GM18909 (cell line): ENCODE measurements at regions not wholly inside any gene's neighbourhood (a gene's known extent, or its start where the extent isn't known, plus 50 kb on each side); places are given as distances from the start of the nearest gene placed in this dataset.

Experiments used
- ATAC-seq: cut with Tn5 transposase; IDR thresholded peaks from one replicate; pipeline ENCODE4 v1.9.1; 2021; ENCODE audit warnings: mild to moderate bottlenecking; ENCODE audit not compliant: unreplicated experiment, poor library complexity

DNA sequence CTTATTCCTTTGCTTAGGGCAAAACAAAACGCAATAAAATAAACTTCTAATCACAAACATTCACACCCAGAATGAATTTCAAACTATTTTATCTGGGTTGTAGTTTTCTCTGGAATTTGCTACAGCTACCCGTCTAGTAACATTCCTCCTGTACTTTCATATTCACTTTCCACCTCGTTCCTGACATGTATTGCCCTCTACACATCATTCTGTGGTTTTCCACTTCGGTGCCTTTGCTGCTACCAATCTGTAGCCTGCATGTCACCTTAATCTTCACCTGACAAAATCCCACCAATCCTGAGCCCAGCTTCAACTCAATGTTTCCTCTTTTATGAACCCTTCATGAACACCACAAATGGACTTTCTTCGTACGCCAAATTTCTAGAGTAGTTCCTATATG lies 694.1 kb upstream of the C9orf72 start:
- ATAC-seq = no peak

DNA sequence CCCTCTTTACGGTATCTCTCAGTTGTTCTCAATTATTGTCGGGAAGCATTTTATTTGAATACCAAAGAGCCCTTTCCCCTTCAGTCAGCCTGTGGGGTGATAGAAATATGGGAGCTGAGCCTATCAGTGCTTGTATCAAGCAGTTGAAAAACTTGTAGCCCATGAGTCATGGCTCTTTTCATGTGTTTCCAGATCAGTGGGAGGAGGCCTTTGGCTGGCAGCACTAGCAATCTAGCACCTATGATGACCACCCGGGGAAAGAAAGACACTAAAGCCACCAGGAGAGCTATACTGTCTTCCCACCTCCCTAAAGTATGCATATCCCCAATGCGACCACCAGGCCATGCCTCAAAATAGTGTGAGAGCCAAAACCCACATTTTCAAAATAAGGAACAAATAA lies 696.9 kb upstream of the C9orf72 start:
- ATAC-seq = no peak

DNA sequence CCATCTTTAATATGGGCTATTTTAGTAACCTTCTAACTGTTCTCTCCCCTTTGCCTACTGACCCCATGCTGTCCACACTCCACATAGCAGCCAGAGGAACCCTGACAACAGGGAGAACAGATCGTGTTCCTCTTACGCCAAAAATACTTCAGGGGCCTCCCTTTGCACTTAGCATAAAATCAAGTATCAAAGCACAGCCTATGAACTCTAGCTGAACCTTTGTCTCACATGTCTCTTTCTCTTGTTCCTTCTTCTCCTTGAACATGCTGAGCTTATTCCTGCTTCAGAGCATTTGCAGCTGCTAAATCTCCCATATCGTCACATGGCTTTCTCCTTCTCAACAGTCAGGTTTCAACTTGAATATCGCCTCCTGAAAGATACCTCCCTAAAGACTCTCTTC lies 698.8 kb upstream of the C9orf72 start:
- no peak for ATAC-seq

GRCh38 chr9:28287455-28287854 lies 714.2 kb upstream of the C9orf72 start:
- no peak for ATAC-seq

DNA sequence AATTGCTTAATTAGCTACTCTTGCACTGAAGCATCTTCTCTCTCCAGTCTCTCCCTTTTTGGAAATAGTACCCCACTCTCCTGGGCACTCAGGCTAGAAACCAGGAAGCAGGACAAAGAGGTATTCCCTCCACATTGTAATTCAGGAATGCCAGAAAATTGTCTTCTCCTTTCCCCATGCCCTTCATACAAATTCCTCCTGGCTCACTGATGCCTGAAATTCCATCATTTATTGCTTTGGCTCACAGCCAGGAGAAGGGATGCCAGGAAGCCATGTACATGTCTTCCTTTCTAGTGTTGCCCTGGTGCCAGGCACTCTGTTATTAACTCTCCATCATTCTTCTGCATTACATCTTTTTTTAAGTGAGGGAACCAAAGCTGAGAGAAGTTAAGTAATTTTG lies 716.5 kb upstream of the C9orf72 start:
- no peak for ATAC-seq

- ATAC-seq = no peak
Observed at GRCh38 chr9:28293369-28294090, 720.2 kb upstream of the C9orf72 start.

DNA sequence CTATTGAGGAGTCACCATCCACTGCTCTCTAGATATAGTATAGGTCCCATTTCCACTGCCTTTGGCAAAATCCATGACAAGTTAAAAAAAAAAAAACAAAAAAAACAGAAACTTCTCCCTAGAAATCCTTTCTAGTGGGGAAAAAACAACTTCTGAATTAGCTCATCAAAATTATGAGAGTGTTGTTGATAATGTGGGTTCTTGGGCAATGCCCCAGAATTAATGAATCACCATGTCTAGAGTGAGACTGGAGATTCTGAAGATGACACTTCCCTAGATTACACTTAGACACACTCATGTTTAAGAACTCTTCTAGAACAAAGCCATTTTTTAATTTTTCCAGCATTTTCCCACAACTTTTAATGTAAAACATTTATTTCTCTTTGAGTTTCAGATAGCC lies 728.0 kb upstream of the C9orf72 start:
- no peak for ATAC-seq

DNA sequence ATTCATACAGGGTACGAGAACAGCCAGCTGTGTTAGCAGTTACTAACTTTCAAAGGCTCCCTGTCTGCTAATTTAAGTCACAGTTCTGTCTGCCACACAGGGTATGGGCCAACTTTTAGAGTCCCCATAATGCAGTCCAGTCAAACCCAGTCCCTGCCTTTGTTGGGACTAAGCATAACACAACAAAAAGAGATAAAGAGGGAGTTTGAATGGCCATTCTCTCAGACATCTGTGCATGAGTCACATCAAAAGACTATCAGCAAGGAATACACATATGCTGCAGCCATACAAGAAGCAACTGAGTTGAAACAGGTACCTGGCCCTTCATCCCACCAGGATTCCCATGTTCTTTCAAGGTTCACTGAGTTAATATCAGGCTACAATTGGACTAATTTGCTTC lies 744.5 kb upstream of the C9orf72 start:
- no peak for ATAC-seq

DNA sequence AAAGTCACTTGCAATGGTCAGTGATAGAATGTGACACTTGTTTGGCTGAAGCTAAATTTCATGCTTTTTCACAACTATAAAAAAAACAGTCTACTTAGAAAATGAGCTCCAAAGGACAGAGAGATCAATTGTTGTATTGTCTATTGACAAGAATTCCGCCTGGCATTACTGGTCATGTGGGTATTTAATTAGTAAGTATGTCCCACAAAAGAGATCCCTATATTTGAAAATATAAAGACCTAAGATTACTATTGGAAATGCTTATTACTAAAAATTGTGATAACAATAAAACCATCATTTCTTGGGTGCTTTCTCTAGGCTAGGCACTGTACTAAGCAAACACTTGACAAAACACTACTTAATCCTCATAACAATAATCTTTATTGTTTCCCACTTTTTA lies 745.2 kb upstream of the C9orf72 start:
- no peak for ATAC-seq

GRCh38 chr9:28319981-28320380 lies 746.7 kb upstream of the C9orf72 start:
- no peak for ATAC-seq

DNA sequence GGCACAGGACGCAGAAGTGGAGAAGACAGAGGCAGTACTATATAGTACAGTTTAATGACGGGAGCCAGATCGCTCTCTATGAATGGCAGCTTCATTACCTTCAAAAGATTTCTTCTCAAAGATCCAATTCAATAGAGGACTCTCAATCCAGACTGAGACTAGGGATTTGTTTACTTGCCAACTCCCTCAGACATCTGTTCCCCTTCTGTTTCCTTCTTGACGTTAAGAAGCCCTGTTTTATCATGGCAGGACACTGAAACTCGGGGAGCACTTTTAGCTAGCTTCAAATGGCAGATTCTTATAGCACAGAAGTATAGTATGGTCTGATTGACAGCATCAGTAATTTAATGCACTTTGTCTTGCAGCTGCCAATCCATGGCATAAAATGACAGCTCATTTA lies 747.3 kb upstream of the C9orf72 start:
- no peak for ATAC-seq

DNA sequence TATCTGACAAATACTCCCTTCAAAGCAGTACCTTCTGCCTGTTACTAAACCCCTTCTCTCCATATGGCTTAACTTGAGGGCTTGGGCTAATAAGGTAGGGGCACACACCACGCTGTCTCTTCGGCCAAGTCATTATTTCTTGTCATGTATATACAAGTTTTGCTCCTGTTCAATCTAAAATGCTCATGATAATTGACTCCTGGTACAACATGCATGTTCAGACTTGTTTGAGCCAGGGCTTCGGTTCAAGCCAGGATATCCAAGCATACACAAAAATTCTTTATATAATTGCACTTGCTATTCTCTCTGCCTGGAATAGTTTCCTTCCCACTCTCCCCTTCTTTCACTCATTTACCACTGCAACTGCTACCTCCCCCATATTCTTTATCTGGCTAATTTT lies 756.0 kb upstream of the C9orf72 start:
- no peak for ATAC-seq

- no peak for ATAC-seq
Observed at GRCh38 chr9:28332648-28333047, 759.4 kb upstream of the C9orf72 start.

DNA sequence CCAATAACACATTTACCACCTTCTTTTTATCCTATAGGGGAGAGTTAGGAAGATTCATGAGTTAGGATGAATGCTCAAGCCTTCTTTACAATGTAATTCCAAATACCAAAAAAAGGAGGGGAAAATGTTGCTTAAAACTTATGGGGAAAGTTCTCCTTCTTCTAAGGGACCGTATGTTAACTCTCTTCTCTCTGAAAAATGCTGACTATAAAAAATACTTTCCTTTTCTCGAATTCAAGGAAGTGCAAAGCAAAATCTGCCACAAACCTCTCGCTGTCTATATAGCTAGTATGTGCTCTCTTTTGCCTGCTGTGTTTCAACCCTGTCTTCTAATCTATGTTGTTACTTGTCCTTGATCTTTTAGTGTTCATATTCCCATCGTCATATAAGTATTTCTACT lies 768.6 kb upstream of the C9orf72 start:
- ATAC-seq = no peak

DNA sequence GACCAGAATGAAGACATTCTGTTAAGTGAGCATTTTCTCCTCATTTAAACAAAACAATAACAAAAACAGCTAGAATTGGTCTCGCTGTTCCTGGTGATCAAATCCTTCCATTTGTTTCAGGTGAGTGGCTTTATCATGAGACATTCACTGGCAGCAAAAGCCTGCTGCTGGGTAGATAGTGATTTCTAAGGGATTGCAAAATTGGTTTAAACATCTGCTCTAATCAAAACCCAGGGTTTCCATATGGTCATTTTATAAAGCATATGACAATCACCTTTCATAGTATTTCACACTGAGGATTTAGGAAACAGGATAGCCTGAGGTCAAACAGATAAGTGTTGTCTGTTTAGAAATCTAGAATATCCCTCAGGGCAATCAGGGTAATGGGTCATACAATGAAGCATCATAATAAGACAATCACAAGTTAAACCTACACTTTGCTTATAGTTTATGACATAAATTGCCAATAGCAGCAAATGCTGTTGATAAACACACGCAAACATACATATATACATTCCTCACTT lies 769.6 kb upstream of the C9orf72 start:
- ATAC-seq = no peak

DNA sequence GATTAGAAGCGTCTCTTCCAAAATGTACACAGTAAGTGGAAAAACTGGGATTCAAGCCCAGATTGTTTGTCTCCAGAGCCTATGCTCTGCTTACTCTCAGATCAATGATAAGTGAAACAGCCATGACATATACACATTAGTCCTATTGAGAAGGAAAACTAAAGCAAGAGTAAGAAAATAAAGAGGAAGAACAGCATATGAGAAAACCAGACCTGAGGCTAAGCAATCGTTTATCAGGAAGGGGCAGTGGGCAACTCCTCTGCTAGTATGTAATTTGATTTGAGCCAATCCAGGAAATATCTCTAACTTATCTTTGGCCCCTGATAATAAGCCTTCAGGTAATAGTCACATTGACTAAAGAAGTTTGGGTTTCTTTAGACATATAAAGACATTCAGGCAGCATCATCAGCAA lies 789.9 kb upstream of the C9orf72 start:
- ATAC-seq = no peak

GRCh38 chr9:28365020-28365640 lies 791.8 kb upstream of the C9orf72 start:
- ATAC-seq = no peak

- no peak for ATAC-seq
Observed at GRCh38 chr9:28365728-28366127, 792.4 kb upstream of the C9orf72 start.

- ATAC-seq = no peak
Observed at GRCh38 chr9:28378231-28378630, 805.0 kb upstream of the C9orf72 start.

- ATAC-seq = no peak
Observed at GRCh38 chr9:28379082-28379481, 805.8 kb upstream of the C9orf72 start.

DNA sequence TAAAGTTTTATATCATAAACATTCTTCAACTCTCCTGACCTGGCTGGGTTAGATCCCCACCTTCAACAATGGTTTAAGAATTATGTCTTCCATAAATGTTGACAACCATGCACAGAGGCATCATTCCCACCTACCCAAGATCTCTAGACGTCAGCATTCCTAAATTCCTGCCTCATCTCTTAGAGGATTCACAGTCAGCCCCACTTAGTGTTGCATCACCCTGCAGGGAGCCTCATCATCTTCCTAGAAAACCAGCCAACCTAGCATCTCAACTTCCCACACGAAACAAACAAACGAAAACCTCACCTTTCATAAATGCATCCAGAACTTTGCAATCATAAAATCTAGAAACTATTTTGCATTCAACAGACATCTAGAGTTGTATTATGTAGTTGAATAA lies 816.1 kb upstream of the C9orf72 start:
- no peak for ATAC-seq

GRCh38 chr9:28394774-28395173 lies 821.5 kb upstream of the C9orf72 start:
- ATAC-seq = no peak
